ENCODE measurements at regions not wholly inside any gene's neighbourhood (a gene's known extent, or its start where the extent isn't known, plus 50 kb on each side); places are given as distances from the start of the nearest gene placed in this dataset.
A peak's percentile ranks its signal among the peaks of the same experiment; 100 is the strongest.

DNA sequence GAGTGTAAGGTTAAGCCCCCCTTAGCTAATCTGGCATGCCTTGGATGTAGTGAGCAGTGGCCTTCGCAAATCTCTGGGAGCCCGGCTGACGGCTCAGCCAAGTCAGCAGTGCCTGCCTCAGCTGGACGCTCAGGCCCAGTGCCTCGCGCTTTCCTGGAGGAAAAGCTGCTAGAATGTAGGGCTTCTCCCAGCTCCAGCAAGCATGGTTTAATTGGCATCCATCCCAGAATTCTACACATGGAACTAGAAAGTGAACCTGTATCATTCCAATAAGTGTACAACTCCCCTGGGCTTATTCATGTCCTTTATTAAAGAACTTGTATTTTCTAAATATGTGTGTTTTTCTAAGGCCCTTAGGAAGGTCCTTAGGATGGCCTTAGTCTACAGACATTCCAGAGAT is 287.8 kb upstream of the SHH start:
- intact Hi-C loops (cut with micrococcal nuclease) = no loop called here
- DNase-seq (no peak), ATAC-seq (no peak)
- Mint-ChIP-seq H3K9me3 (no peaks in the 10 kb centered on the region), H3K36me3 (ENCODE audit: low read depth) (no peaks in the 10 kb centered on the region), H3K27me3 (no peaks in the 10 kb centered on the region), H3K27ac (no peak overlapping the region), H3K4me3 (no peak overlapping the region), H3K4me1 (ENCODE audit: low read depth) (peaks cover 28% of the 10 kb centered on the region)
- POLR2A ChIA-PET = no interaction called here
- TF ChIP-seq, protein P1, sequence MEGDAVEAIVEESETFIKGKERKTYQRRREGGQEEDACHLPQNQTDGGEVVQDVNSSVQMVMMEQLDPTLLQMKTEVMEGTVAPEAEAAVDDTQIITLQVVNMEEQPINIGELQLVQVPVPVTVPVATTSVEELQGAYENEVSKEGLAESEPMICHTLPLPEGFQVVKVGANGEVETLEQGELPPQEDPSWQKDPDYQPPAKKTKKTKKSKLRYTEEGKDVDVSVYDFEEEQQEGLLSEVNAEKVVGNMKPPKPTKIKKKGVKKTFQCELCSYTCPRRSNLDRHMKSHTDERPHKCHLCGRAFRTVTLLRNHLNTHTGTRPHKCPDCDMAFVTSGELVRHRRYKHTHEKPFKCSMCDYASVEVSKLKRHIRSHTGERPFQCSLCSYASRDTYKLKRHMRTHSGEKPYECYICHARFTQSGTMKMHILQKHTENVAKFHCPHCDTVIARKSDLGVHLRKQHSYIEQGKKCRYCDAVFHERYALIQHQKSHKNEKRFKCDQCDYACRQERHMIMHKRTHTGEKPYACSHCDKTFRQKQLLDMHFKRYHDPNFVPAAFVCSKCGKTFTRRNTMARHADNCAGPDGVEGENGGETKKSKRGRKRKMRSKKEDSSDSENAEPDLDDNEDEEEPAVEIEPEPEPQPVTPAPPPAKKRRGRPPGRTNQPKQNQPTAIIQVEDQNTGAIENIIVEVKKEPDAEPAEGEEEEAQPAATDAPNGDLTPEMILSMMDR (IDR thresholded peaks at IDR 0.05) = no peak
- CTCF ChIA-PET = no interaction called here

DNA sequence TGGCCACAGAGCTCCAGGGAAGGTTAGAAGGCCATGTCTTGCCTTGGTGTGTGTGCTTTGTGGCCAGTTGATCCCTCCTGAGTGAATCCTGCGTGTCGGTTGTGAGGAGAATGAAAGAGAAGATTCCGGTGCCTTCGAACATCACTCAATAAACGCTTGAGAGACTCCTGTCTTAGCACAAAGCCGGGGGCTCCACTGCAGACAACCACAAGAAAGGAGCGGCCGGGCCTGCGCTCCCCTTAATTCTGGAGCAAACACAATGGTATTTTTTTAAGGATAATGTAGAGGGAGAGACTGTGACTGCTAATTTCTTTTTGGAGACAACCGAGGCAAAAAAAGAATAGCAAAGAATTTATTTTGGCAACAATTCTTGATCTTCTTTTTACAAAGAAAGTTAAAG is 286.8 kb upstream of the SHH start:
- no peak overlapping the region for H3K4me3 Mint-ChIP-seq
- H3K4me1 Mint-ChIP-seq (ENCODE audit: low read depth) = peaks cover 28% of the 10 kb centered on the region
- H3K9me3 Mint-ChIP-seq = no peaks in the 10 kb centered on the region
- H3K27me3 Mint-ChIP-seq = no peaks in the 10 kb centered on the region
- no peaks in the 10 kb centered on the region for H3K36me3 Mint-ChIP-seq (ENCODE audit: low read depth)
- ChIA-PET POLR2A (no interaction called here), CTCF (interaction anchor here (1.5 kb wide), 1 partner anchor 102 kb away, joined by 5 read pairs; no protein-coding TSS in a partner anchor)
- intact Hi-C loops (cut with micrococcal nuclease) = no loop called here
- DNase-seq (no peak), ATAC-seq (no peak)
- H3K27ac Mint-ChIP-seq = no peak overlapping the region
- TF ChIP-seq, protein P1 (IDR thresholded peaks at IDR 0.05) = no peak

GRCh38 chr7:156096771-156097538 is 284.7 kb upstream of the SHH start:
- peak; percentile 49 for DNase-seq
- ATAC-seq = peak; percentile 34
- ChIA-PET CTCF (no interaction called here), POLR2A (no interaction called here)
- Mint-ChIP-seq H3K27me3 (peaks cover 1% of the 10 kb centered on the region), H3K9me3 (peaks cover 5% of the 10 kb centered on the region), H3K36me3 (ENCODE audit: low read depth) (peaks cover 2% of the 10 kb centered on the region), H3K4me1 (ENCODE audit: low read depth) (peaks cover 33% of the 10 kb centered on the region), H3K4me3 (no peak overlapping the region), H3K27ac (no peak overlapping the region)
- TF ChIP-seq, protein P1 (IDR thresholded peaks at IDR 0.05) = no peak
- intact Hi-C loops (cut with micrococcal nuclease) = no loop called here

DNA sequence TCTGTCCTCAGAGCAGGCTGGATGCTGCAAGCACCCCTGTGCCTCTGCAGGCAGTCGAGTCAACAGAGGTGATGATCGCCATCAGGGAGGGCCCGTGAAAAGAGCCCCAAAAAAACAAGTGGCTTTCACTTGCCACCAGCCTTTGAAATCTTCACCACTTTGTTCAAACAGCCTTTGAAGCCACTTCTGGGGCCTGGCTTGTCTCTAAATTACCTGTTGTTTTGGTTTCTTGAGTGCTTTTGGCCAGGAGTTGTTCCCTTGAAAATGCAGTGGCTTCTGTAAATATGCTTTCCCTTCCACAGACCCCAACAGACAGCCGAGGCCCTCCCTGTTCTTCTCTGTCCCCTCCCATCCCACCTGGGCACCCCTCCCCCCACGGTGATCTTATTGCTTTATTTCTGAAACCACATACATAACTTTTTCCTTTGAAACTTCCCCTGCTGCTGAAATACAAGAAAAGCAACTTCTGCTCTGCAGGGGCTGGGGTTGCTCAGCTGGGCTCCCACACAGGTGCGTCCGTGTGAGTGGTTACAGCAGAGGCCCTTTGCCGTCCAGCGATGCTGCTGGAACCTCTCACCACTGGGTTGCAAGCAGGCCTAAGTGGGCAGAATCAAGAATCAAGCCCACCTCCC is 283.8 kb upstream of the SHH start:
- H3K4me3 Mint-ChIP-seq = peak overlapping the region; percentile 22
- CTCF ChIA-PET = no interaction called here

More for the DNA sequence above, 283.8 kb upstream of the SHH start:
- Mint-ChIP-seq H3K36me3 (ENCODE audit: low read depth) (peaks cover 2% of the 10 kb centered on the region), H3K4me1 (ENCODE audit: low read depth) (peaks cover 42% of the 10 kb centered on the region), H3K27me3 (peaks cover 6% of the 10 kb centered on the region), H3K9me3 (peaks cover 5% of the 10 kb centered on the region), H3K27ac (no peak overlapping the region)
- TF ChIP-seq, protein P1 (IDR thresholded peaks at IDR 0.05) = no peak
- intact Hi-C loops (cut with micrococcal nuclease) = no loop called here
- DNase-seq (peak; percentile 68), ATAC-seq (peak; percentile 73)
- POLR2A ChIA-PET = no interaction called here
